H1 (cell line): ENCODE measurements at regions not wholly inside any gene's neighbourhood (a gene's known extent, or its start where the extent isn't known, plus 50 kb on each side); places are given as distances from the start of the nearest gene placed in this dataset.
A peak's percentile ranks its signal among the peaks of the same experiment; 100 is the strongest.

Experiments used
- CTCF ChIA-PET: fragments of 300-600 bp; sonication (Branson Sonifier 250); formaldehyde crosslinking; loops from one replicate; lab custom pipeline; 2021; ENCODE audit not compliant: partially characterized antibody; lab: Charles Lee
- POLR2A ChIA-PET: fragments of 300-600 bp; sonication (Branson Sonifier 250); formaldehyde crosslinking; loops from one replicate; lab custom pipeline; 2021; ENCODE audit warnings: inconsistent platforms; ENCODE audit not compliant: partially characterized antibody; lab: Charles Lee
- DNase-seq, 2 experiments: peaks; one replicate each; pipeline versions ENCODE4 v3.0.0 to v3.0.0-alpha.2; 2010 to 2022; ENCODE audit warnings: low spot score in 2 of 2, low read depth in 1 of 2, mixed read lengths in 1 of 2
- FAIRE-seq: peaks from 2 replicates; lab custom pipeline; 2011; peaks lifted over from hg19 to GRCh38; lab: Jason Lieb, UNC
- H2AFZ ChIP-seq: 2 replicates; pipeline ENCODE4 v1.8.1; 2012; ENCODE audit warnings: low read length, inconsistent platforms
- H2AK5ac ChIP-seq: 2 replicates; pipeline ENCODE4 v1.6.1; 2013; ENCODE audit warnings: low read depth, low read length
- H2BK120ac ChIP-seq: replicated peaks from 2 replicates; pipeline ENCODE3; 2013; ENCODE audit warnings: low read depth, low read length, inconsistent platforms
- H2BK12ac ChIP-seq: 2 replicates; pipeline ENCODE4 v1.6.1; 2013; ENCODE audit warnings: low read depth, low read length
- H2BK15ac ChIP-seq: 2 replicates; pipeline ENCODE4 v1.6.1; 2013; ENCODE audit warnings: low read length
- H2BK20ac ChIP-seq: 2 replicates; pipeline ENCODE4 v1.6.1; 2013; ENCODE audit warnings: low read length
- H2BK5ac ChIP-seq: 2 replicates; pipeline ENCODE4 v1.6.1; 2013; ENCODE audit warnings: low read depth, low read length
- H3K14ac ChIP-seq: 2 replicates; pipeline ENCODE4 v1.6.1; 2013; ENCODE audit warnings: inconsistent platforms; ENCODE audit not compliant: insufficient read length
- H3K18ac ChIP-seq: 2 replicates; pipeline ENCODE4 v1.6.1; 2013; ENCODE audit warnings: low read length; ENCODE audit errors: extremely low read depth
- H3K23ac ChIP-seq: 2 replicates; pipeline ENCODE4 v1.6.1; 2013; ENCODE audit warnings: inconsistent platforms; ENCODE audit not compliant: insufficient read length
- H3K23me2 ChIP-seq: 2 replicates; pipeline ENCODE4 v1.6.1; 2013; ENCODE audit warnings: low read depth, low read length
- H3K27ac ChIP-seq: 2 replicates; pipeline ENCODE4 v1.6.1; 2011; ENCODE audit warnings: low read depth, low read length, inconsistent platforms
- H3K27me3 ChIP-seq, 4 experiments: replicated peaks in 1 of 4; 1 replicate in 1 of 4; 2 replicates in 3 of 4; pipeline versions ENCODE4 v1.6.1 to v1.8.1; 2011 to 2013; ENCODE audit warnings: low read length in 3 of 4, mild to moderate bottlenecking in 3 of 4, inconsistent platforms in 2 of 4, mixed read lengths in 2 of 4, moderate library complexity in 1 of 4; ENCODE audit not compliant: control insufficient read depth in 3 of 4, insufficient read depth in 3 of 4; ENCODE audit errors: extremely low read depth in 1 of 4
- H3K36me3 ChIP-seq, 4 experiments: 2 replicates each; pipeline versions ENCODE4 v1.6.1 to v1.8.1; 2011 to 2013; ENCODE audit warnings: mild to moderate bottlenecking in 4 of 4, low read length in 3 of 4, moderate library complexity in 2 of 4, control low read depth in 1 of 4, inconsistent platforms in 1 of 4; ENCODE audit not compliant: insufficient read depth in 4 of 4, control insufficient read depth in 2 of 4
- H3K4ac ChIP-seq: replicated peaks from 2 replicates; pipeline ENCODE3; 2013; ENCODE audit warnings: low read length, low read depth, mixed read lengths, inconsistent platforms; ENCODE audit not compliant: insufficient read length
- H3K4me1 ChIP-seq, 4 experiments: replicated peaks in 1 of 4; 1 replicate in 1 of 4; 2 replicates in 3 of 4; pipeline versions ENCODE4 v1.6.1 to v1.8.1; 2011 to 2013; ENCODE audit warnings: low read length in 3 of 4, inconsistent platforms in 2 of 4, mixed read lengths in 1 of 4; ENCODE audit not compliant: insufficient read depth in 4 of 4, control insufficient read depth in 3 of 4
- H3K4me2 ChIP-seq, 2 experiments: 2 replicates each; pipeline versions ENCODE4 v1.6.1 to v1.8.1; 2011 to 2013; ENCODE audit warnings: low read depth in 2 of 2, low read length in 2 of 2, control low read depth in 1 of 2, inconsistent platforms in 1 of 2, mild to moderate bottlenecking in 1 of 2; ENCODE audit not compliant: insufficient read depth in 1 of 2
- H3K4me3 ChIP-seq, 4 experiments: fragments of 200-600, 300-600 bp in 1 of 4; sonication (generic), shearing (Covaris generic), sonication (Bioruptor Twin) in 1 of 4; 2 replicates each; pipeline versions ENCODE4 v1.5.1 to v1.8.1; 2011 to 2016; ENCODE audit warnings: low read length in 4 of 4, low read depth in 3 of 4, control low read depth in 2 of 4, inconsistent platforms in 2 of 4, mild to moderate bottlenecking in 2 of 4, mixed read lengths in 1 of 4, moderate library complexity in 1 of 4; ENCODE audit not compliant: insufficient read depth in 2 of 4; ENCODE audit errors: extremely low read depth in 1 of 4
- H3K56ac ChIP-seq: replicated peaks from 2 replicates; pipeline ENCODE3; 2013; ENCODE audit warnings: low read depth, mild to moderate bottlenecking, mixed read lengths, low read length, inconsistent platforms; ENCODE audit not compliant: insufficient read length
- H3K79me1 ChIP-seq: 2 replicates; pipeline ENCODE4 v1.6.1; 2013; ENCODE audit warnings: low read depth, low read length, control low read depth
- H3K79me2 ChIP-seq, 2 experiments: 2 replicates each; pipeline versions ENCODE4 v1.6.1 to v1.8.1; 2012 to 2013; ENCODE audit warnings: low read length in 2 of 2, mild to moderate bottlenecking in 2 of 2, inconsistent platforms in 1 of 2; ENCODE audit not compliant: insufficient read depth in 2 of 2, control insufficient read depth in 1 of 2
- H3K9ac ChIP-seq, 4 experiments: replicated peaks in 1 of 4; 1 replicate in 1 of 4; 2 replicates in 3 of 4; pipeline versions ENCODE4 v1.6.1 to v1.8.1; 2011 to 2013; ENCODE audit warnings: low read depth in 3 of 4, low read length in 3 of 4, control low read depth in 2 of 4, mild to moderate bottlenecking in 2 of 4, moderate library complexity in 2 of 4, inconsistent platforms in 1 of 4; ENCODE audit errors: extremely low read depth in 1 of 4
- H3K9me3 ChIP-seq, 2 experiments: 2 replicates each; pipeline versions ENCODE4 v1.6.1 to v1.8.1; 2012 to 2013; ENCODE audit warnings: mild to moderate bottlenecking in 2 of 2, moderate library complexity in 2 of 2, control low read depth in 1 of 2, inconsistent platforms in 1 of 2, low read depth in 1 of 2, low read length in 1 of 2, mixed read lengths in 1 of 2; ENCODE audit not compliant: insufficient read depth in 2 of 2
- H4K20me1 ChIP-seq, 2 experiments: replicated peaks in 1 of 2; 2 replicates each; pipeline versions ENCODE3 to v1.8.1; 2011 to 2013; ENCODE audit warnings: inconsistent platforms in 2 of 2, low read length in 2 of 2, mild to moderate bottlenecking in 1 of 2; ENCODE audit not compliant: insufficient read depth in 2 of 2, control insufficient read depth in 1 of 2
- H4K5ac ChIP-seq: 2 replicates; pipeline ENCODE4 v1.6.1; 2013; ENCODE audit warnings: low read length, low read depth, mixed read lengths, inconsistent platforms; ENCODE audit not compliant: insufficient read length
- H4K8ac ChIP-seq: 2 replicates; pipeline ENCODE4 v1.8.0; 2013; ENCODE audit warnings: mild to moderate bottlenecking, moderate library complexity, low read length, inconsistent platforms; ENCODE audit not compliant: insufficient read depth; ENCODE audit errors: extremely low read depth
- H4K91ac ChIP-seq: replicated peaks from 2 replicates; pipeline ENCODE3; 2013; ENCODE audit warnings: low read length, mixed read lengths, inconsistent platforms; ENCODE audit not compliant: insufficient read length
- CBX8 ChIP-seq: fragments of 300-800, 300-1000 bp; sonication (generic); IDR thresholded peaks from 2 replicates; pipeline ENCODE4 v1.7.1; 2016; ENCODE audit warnings: low read depth, low read length, borderline replicate concordance
- CHD1 ChIP-seq: IDR thresholded peaks from 2 replicates; pipeline ENCODE4 v1.6.1; 2012; ENCODE audit warnings: low read depth, low read length, improper control_type of control experiment
- FOSL1 ChIP-seq: IDR thresholded peaks from 2 replicates; pipeline ENCODE4 v1.6.1; 2011; ENCODE audit warnings: mild to moderate bottlenecking, low read depth, low read length, moderate library complexity; ENCODE audit not compliant: insufficient read depth
- SIN3A ChIP-seq, 2 experiments: IDR thresholded peaks in 1 of 2; conservative IDR thresholded peaks in 1 of 2; 2 replicates each; pipeline ENCODE4 v1.6.1; 2011 to 2012; ENCODE audit warnings: low read length in 2 of 2, improper control_type of control experiment in 1 of 2, low read depth in 1 of 2, mild to moderate bottlenecking in 1 of 2
- SIX5 ChIP-seq: IDR thresholded peaks from 2 replicates; pipeline ENCODE4 v1.6.1; 2011; ENCODE audit warnings: mild to moderate bottlenecking, low read depth, low read length
- YY1 ChIP-seq: IDR thresholded peaks from 2 replicates; pipeline ENCODE4 v1.6.1; 2011; ENCODE audit warnings: low read depth, mild to moderate bottlenecking, low read length
- WGBS, 2 experiments: shearing (Covaris generic) in 1 of 2; methylation state at CpG; one replicate each; pipeline versions ENCODE4 v1.1.6 to v1.1.7; 2013 to 2015; ENCODE audit warnings: low lambda C conversion rate in 2 of 2, mixed read lengths in 2 of 2, inconsistent platforms in 1 of 2, low coverage in 1 of 2, missing lambda C conversion rate in 1 of 2; ENCODE audit not compliant: insufficient replicate concordance in 2 of 2, insufficient coverage in 1 of 2, insufficient read length in 1 of 2; ENCODE audit errors: extremely low coverage in 1 of 2, missing lambda C conversion rate in 1 of 2; 5-methylcytosine and 5-hydroxymethylcytosine counted together
- TF ChIP-seq, protein P1 (sequence below): IDR thresholded peaks from 2 replicates; pipeline ENCODE4 v1.6.1; 2012; ENCODE audit warnings: inconsistent platforms
- TF ChIP-seq, protein P2 (sequence below): IDR thresholded peaks from 2 replicates; pipeline ENCODE4 v1.6.1; 2011; ENCODE audit warnings: low read length, improper control_type of control experiment

DNA sequence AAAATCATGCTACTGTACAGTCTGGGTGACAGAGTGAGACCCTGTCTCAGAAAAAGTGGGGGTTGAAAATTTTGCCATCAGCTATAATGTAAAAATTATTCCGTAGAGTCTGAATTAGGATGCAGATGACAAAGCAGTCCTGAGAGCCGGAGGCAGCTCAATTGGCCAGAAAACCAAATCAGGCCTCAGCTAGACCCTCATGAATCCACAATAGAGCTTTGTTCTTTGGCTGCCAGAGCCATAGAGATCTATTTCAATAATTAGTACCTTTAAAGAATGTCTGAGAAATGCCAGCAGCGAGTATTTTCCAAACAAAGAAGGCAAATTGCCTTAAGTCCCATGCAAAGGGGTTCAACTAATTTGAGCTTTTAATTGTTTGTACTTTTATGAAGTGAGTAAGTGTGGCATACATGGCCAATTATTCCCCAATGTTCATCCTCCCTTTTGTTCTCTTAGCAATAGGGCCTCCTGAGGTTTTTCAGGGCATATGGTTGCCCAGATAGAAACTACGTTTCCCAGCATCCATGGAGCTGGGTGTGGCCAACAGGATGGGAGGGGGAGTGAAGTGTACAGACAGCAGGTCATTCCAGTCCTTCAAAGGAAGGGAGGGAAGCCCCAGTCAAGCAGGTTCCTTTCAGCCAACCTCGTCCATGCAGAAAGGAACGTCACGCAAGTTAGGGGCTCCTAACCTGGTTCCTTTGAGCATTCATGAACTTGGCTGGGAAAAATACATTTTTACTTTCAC is 211.3 kb upstream of the APCDD1 start:
- H3K79me2 ChIP-seq, result no peaks in the 10 kb centered on the region
- CTCF ChIA-PET, result interaction anchor here (1.2 to 2.0 kb wide), 2 partner anchors 11 to 248 kb away, joined by 3 to 7 read pairs; no protein-coding TSS in a partner anchor

More for the DNA sequence above, 211.3 kb upstream of the APCDD1 start:
- H3K36me3 ChIP-seq, result no peaks in the 10 kb centered on the region
- peaks cover 0 to 5% (median 0%) of the 10 kb centered on the region in 4 experiments; a peak in 2 of 7 replicates for H3K4me1 ChIP-seq
- H4K91ac ChIP-seq, result no peak overlapping the region
- no peak overlapping the region for H3K4ac ChIP-seq
- 85% methylated on average over 7 of the region's 7 CpGs; no CpG with 5 or more reads in 1 of the 2 experiments for WGBS, 2 experiments
- no peak overlapping the region for H4K8ac ChIP-seq
- no peak overlapping the region for H3K4me3 ChIP-seq
- H2BK120ac ChIP-seq, result no peak overlapping the region
- H2BK20ac ChIP-seq, result no peak overlapping the region
- no peak overlapping the region for H4K5ac ChIP-seq
- no peak overlapping the region for H3K27ac ChIP-seq
- H3K9ac ChIP-seq, result no peak overlapping the region
- no peak overlapping the region for H3K4me2 ChIP-seq
- POLR2A ChIA-PET, result no interaction called here
- no peak overlapping the region for H2BK5ac ChIP-seq
- H3K14ac ChIP-seq, result no peak overlapping the region
- no peaks in the 10 kb centered on the region for H3K9me3 ChIP-seq
- no peak overlapping the region for H3K56ac ChIP-seq
- TF ChIP-seq, protein P1, sequence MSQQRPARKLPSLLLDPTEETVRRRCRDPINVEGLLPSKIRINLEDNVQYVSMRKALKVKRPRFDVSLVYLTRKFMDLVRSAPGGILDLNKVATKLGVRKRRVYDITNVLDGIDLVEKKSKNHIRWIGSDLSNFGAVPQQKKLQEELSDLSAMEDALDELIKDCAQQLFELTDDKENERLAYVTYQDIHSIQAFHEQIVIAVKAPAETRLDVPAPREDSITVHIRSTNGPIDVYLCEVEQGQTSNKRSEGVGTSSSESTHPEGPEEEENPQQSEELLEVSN, result no peak
- TF ChIP-seq FOSL1, result no peak
- TF ChIP-seq YY1, result peak; percentile 65; the same call in 1 of the 2 replicates
- TF ChIP-seq SIX5, result peak; percentile 53; the same call in 1 of the 2 replicates
- TF ChIP-seq, protein P2, sequence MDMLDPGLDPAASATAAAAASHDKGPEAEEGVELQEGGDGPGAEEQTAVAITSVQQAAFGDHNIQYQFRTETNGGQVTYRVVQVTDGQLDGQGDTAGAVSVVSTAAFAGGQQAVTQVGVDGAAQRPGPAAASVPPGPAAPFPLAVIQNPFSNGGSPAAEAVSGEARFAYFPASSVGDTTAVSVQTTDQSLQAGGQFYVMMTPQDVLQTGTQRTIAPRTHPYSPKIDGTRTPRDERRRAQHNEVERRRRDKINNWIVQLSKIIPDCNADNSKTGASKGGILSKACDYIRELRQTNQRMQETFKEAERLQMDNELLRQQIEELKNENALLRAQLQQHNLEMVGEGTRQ, result no peak
- no peak for TF ChIP-seq CBX8
- no peak for TF ChIP-seq SIN3A (conservative IDR thresholded peaks at IDR 0.05 in 1 of 2, IDR thresholded peaks at IDR 0.05 in 1 of 2; ENCODE audit: low read depth in 1 of 2, low read length in 2 of 2)
- no peak for TF ChIP-seq CHD1
- H3K27me3 ChIP-seq, result no peaks in the 10 kb centered on the region
- H3K18ac ChIP-seq, result no peak overlapping the region
- H2AFZ ChIP-seq, result no peak overlapping the region
- H3K79me1 ChIP-seq, result no peaks in the 10 kb centered on the region
- peak; percentile 86 for FAIRE-seq
- no peak overlapping the region for H3K23ac ChIP-seq
- no peaks in the 10 kb centered on the region for H3K23me2 ChIP-seq
- no peak overlapping the region for H2BK12ac ChIP-seq
- no peak overlapping the region for H2BK15ac ChIP-seq
- no peak for DNase-seq
- no peak overlapping the region for H2AK5ac ChIP-seq
- no peaks in the 10 kb centered on the region for H4K20me1 ChIP-seq
